Bronchial epithelial cell (primary cell): ENCODE measurements at regions not wholly inside any gene's neighbourhood (a gene's known extent, or its start where the extent isn't known, plus 50 kb on each side); places are given as distances from the start of the nearest gene placed in this dataset.
A peak's percentile ranks its signal among the peaks of the same experiment; 100 is the strongest.

ENCODE experiments used
- DNase-seq: peaks from one replicate; pipeline ENCODE4 v3.0.0-alpha.2; 2010; ENCODE audit warnings: low read depth
- FAIRE-seq: peaks from 2 replicates; lab custom pipeline; 2011; peaks lifted over from hg19 to GRCh38; lab: Jason Lieb, UNC
- H3K27me3 ChIP-seq: 2 replicates; pipeline ENCODE4 v1.5.1; 2011; ENCODE audit warnings: low read length; ENCODE audit not compliant: control insufficient read depth, insufficient read depth
- H3K36me3 ChIP-seq: 2 replicates; pipeline ENCODE4 v1.5.1; 2011; ENCODE audit warnings: low read length; ENCODE audit not compliant: control insufficient read depth, insufficient read depth
- H3K4me3 ChIP-seq: 2 replicates; pipeline ENCODE4 v1.5.1; 2011; ENCODE audit warnings: mild to moderate bottlenecking, low read depth, low read length, control low read depth
- TF ChIP-seq, protein P1 (sequence below): IDR thresholded peaks from 2 replicates; pipeline ENCODE4 v1.5.1; 2011; ENCODE audit warnings: mild to moderate bottlenecking, moderate library complexity, low read length, control low read depth, inconsistent platforms; ENCODE audit not compliant: insufficient read depth, severe bottlenecking

DNA sequence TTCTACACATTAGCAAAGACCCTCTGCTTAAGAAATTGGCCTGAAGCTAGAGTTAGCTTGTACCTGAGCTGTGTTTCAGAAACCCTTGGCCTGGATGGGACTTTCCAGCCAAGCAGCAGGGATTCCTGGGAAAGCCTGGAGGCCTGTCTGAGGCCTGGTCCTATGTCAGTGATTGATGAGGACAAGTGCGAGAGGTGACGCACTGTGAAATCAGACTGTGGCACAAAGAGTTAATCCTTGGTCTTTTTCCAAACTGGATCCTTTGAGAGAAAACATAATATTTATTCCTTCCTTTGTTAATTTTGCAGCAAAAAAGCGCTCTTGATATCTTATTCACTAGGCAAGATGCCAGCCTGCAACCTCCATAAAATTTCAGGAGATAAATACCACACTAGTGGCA is 225.0 kb upstream of the ATP11B start:
- TF ChIP-seq, protein P1, sequence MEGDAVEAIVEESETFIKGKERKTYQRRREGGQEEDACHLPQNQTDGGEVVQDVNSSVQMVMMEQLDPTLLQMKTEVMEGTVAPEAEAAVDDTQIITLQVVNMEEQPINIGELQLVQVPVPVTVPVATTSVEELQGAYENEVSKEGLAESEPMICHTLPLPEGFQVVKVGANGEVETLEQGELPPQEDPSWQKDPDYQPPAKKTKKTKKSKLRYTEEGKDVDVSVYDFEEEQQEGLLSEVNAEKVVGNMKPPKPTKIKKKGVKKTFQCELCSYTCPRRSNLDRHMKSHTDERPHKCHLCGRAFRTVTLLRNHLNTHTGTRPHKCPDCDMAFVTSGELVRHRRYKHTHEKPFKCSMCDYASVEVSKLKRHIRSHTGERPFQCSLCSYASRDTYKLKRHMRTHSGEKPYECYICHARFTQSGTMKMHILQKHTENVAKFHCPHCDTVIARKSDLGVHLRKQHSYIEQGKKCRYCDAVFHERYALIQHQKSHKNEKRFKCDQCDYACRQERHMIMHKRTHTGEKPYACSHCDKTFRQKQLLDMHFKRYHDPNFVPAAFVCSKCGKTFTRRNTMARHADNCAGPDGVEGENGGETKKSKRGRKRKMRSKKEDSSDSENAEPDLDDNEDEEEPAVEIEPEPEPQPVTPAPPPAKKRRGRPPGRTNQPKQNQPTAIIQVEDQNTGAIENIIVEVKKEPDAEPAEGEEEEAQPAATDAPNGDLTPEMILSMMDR = no peak
- no peaks in the 10 kb centered on the region for H3K36me3 ChIP-seq
- H3K4me3 ChIP-seq = no peak overlapping the region
- FAIRE-seq (no peak), DNase-seq (no peak)
- no peaks in the 10 kb centered on the region for H3K27me3 ChIP-seq

DNA sequence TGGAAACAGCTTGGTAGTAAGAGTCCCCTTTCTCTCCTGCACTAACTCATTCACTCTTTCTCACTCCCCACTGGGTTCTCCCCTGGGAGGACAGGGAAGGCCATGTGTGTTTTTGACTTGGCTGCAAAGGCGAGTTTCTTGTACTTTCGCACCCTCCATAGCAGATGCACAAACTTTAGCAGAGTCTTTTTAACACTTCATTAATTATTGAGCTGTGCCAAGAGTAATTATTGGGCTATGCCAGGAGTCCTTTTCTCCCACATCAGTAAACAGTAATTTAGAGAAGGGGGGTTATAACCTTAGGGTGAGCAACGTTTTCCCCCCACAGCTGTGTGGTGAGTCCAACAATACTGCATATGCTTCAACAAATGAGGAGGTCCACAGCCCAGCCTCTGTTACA is 224.4 kb upstream of the ATP11B start:
- no peaks in the 10 kb centered on the region for H3K36me3 ChIP-seq
- FAIRE-seq = no peak
- H3K4me3 ChIP-seq = no peak overlapping the region
- H3K27me3 ChIP-seq = no peaks in the 10 kb centered on the region
- no peak for DNase-seq
- TF ChIP-seq, protein P1 = no peak

DNA sequence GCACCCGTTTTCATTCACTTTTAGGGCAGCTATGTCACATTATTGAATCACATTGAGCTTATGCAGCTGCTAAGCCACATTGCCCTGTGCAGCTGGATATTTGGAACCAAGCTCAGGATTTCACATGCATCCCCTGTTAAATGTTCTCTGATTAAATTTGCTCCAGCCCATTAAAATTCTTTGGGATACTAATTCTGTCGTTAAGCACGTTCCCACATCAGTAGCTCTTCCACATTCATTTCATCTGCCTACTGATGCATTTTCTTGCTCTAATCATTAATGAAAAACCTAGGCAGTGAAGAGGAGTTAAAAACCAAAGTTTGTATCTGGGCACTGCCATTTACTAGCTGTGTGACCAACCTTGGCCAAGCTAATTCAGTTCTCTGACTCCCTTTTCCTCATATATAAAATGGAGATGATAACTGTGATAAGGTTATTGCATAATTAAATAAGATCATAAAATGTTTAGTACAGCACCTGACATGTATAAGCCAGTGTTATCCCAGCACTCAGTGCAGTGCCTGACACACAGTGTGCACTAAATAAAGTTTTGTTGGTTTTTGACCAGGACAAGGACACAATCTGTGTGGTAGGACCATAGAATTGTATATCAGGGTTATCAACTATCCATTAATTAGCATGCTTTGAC is 222.2 kb upstream of the ATP11B start:
- H3K4me3 ChIP-seq = no peak overlapping the region
- H3K36me3 ChIP-seq = no peaks in the 10 kb centered on the region
- no peak for FAIRE-seq
- DNase-seq = no peak
- TF ChIP-seq, protein P1 = no peak
- H3K27me3 ChIP-seq = no peaks in the 10 kb centered on the region

DNA sequence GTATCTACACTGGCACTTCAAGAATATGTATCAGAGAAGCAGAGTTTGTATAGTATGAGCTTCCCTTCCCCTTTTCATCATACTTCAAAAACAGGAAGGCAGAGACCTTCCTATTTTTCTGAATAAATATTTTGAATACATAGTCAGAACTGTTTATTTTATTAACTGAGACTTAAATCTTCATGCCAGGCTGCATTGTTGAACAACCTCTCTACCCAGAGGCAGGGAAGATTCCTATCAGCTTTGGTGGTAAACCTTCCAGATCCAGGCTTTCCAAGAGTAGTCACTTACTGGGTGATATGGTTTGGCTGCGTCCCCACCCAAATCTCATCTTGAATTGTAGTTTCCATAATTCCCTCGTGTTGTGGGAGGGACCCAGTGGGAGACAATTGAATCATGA is 217.4 kb upstream of the ATP11B start:
- no peaks in the 10 kb centered on the region for H3K27me3 ChIP-seq
- DNase-seq (no peak), FAIRE-seq (no peak)
- TF ChIP-seq, protein P1 = no peak
- no peaks in the 10 kb centered on the region for H3K36me3 ChIP-seq
- no peak overlapping the region for H3K4me3 ChIP-seq

DNA sequence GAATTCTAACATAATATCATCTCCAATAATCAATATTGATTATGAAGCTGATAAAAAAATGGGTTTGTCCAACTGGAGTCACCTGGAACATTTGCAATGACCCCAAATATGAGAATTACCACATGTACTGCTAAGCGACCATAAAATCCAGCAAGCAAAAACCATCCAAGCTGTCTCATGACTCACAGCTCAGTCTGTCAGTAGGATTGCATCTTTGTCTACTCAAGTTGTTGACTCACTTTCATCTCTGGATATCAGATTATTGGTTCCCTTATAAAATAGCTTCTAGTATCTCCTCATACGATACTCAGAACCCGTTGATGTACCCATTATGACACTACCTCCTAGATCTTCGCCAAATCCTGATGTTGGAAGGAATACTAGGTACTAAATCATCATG is 209.8 kb upstream of the ATP11B start:
- Histone ChIP-seq H3K27me3 (no peaks in the 10 kb centered on the region), H3K36me3 (no peaks in the 10 kb centered on the region), H3K4me3 (no peak overlapping the region)
- TF ChIP-seq, protein P1 = no peak
- peak; percentile 53 for DNase-seq
- no peak for FAIRE-seq
